ENCODE measurements at regions not wholly inside any gene's neighbourhood (a gene's known extent, or its start where the extent isn't known, plus 50 kb on each side); places are given as distances from the start of the nearest gene placed in this dataset.

- no peak for DNase-seq (ENCODE audit: low read depth in 2 of 2)
Measured at GRCh38 chr18:78056011-78056410, 806.4 kb downstream of the GALR1 start.

- no peak for DNase-seq (ENCODE audit: low read depth in 2 of 2)
Measured at GRCh38 chr18:78069784-78070664, 820.4 kb downstream of the GALR1 start.

- no peak for DNase-seq (ENCODE audit: low read depth in 2 of 2)
Measured at GRCh38 chr18:78071166-78071710, 821.6 kb downstream of the GALR1 start.

DNA sequence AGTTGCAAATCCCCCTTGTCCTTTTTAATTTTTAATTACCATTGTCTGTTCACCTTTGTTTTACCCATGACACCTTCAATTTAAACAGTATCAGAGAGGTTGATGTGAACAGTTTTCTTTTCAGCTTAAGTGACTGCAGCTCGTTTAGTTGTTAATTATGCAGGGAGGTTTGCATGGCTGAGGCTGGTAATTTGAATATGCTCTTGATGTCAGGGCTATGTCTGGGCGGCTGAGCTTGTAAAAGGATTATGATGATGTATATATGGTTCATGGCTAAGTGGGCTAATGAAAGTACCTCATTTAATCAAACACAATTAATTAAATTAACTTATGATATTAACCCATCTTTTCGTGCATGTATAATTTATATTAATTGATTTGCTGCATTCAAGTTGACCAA lies 822.1 kb downstream of the GALR1 start:
- DNase-seq (ENCODE audit: low read depth in 2 of 2): no peak

- no peak for DNase-seq (ENCODE audit: low read depth in 2 of 2)
Measured at GRCh38 chr18:78072375-78072774, 822.7 kb downstream of the GALR1 start.

DNA sequence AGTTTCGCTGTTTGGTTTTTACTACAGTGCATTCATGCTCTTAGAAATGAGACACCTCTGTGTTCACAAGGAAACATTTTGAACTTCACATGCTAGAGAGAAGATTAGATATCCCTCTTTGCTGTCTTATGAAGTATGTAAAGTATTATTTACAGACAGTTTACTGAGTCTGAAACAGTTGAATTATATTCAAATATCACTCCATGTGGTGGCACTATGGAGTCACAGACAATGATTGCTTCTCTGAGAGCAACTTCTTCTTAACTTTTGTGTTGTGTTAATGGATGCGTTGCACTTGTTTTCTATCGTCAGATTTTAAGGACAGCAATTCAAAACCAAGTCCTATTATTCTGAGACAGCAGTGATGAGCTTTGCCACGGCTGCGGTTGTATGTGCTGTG lies 823.6 kb downstream of the GALR1 start:
- DNase-seq (ENCODE audit: low read depth in 2 of 2): no peak

GRCh38 chr18:78074400-78075020 lies 824.9 kb downstream of the GALR1 start:
- no peak for DNase-seq (ENCODE audit: low read depth in 2 of 2)

DNA sequence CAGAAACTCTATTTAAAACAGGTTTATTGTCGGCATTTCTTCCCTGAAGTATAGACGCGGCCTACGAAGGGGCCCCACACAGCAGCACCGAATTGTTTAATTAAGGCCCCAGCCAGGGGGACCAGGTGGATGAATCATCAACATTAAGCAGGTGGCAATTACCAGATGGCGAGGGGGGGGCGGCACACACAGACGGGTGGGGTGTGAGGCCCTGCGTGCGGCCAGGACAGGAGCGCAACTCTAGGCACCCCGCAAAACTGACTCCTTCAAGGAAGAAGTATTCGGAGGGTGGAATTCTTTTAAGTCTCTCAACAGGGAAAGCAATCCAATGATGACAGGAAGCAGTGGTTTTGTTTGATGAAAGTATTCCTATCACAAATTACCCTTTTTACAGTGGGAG lies 830.4 kb downstream of the GALR1 start:
- DNase-seq (ENCODE audit: low read depth in 2 of 2): no peak

DNA sequence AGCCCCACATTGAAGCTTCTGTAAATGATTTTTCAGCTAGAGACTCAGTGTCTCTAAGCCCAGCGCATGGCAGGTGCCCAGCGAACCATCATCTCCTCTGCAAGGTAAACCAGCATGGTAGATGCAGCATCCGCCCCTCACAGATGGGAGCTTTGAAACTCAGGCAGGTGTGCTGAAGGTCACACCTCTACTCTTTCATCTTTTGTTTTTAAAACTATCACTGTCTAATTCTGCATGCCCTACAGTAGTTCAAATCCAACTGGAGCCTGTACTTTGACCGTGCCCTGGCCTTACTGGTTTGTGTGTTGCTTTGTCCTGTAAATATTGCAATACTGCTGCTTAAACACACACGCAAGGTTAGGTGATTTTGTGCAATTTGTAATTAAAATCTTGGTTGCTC lies 831.1 kb downstream of the GALR1 start:
- no peak for DNase-seq (ENCODE audit: low read depth in 2 of 2)

GRCh38 chr18:78082816-78083215 lies 833.2 kb downstream of the GALR1 start:
- no peak for DNase-seq (ENCODE audit: low read depth in 2 of 2)

- no peak for DNase-seq (ENCODE audit: low read depth in 2 of 2)
Measured at GRCh38 chr18:78085241-78086185, 835.9 kb downstream of the GALR1 start.

DNA sequence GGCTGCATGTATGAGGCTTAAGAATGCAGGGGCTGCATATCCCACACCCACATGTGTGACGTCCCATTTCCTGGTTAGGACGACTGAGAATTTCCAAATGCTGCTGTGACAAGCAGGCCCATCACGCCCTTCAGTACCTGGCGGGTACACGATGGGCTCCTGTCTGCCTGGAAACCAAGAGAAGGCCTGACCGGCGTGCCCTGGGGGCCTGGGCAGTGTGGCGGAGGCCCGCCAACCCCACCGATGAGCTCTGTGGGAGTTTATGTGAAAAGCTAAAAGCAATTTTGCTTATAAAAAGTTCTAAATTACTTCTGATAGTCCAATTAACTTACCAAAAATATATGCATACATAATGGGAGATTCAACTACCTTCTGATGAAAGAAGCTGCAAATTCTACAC lies 837.3 kb downstream of the GALR1 start:
- DNase-seq (ENCODE audit: low read depth in 2 of 2): no peak

- DNase-seq (ENCODE audit: low read depth in 2 of 2): no peak
Measured at GRCh38 chr18:78087338-78087737, 837.7 kb downstream of the GALR1 start.

- no peak for DNase-seq (ENCODE audit: low read depth in 2 of 2)
Measured at GRCh38 chr18:78090584-78090983, 840.9 kb downstream of the GALR1 start.

DNA sequence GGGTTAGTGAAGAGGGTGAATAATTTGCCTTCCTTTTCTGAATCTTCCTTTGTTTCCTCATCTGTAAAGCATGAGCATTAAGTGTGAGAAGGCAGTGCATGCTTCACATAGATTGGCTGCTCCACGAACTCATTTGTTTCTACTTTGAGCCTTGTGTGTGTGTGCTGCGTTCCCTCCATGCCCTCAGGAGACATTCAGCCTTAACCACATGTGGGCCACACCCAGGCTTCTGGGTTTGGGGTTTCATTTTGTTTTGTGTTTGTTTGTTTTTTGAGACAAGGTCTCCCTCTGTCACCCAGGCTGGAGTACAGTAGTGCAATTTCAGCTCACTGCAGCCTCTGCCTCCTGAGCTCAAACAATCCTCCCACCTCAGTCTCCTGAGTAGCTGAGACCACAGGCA lies 843.3 kb downstream of the GALR1 start:
- DNase-seq (ENCODE audit: low read depth in 2 of 2): no peak

GRCh38 chr18:78099979-78100588 lies 850.4 kb downstream of the GALR1 start:
- DNase-seq (ENCODE audit: low read depth in 2 of 2): no peak

DNA sequence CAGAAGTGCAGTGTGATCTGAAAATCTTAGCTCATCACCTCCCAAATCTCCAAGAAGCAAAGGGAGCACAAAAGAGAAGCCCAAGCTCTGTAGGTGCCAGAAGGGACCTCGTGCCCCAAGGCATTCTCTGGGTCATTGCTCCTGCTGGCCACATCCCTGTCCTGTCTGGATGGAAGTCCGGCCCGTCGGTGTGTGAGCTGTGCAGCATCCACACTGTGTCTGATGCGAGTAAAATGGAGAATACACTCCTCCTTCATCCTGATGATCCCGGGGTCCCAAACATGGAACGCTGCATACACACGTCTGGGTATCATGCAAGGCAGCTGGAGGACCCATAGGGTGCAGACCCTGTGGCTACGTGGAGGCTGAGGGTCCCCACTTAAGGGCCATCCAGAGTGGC lies 851.4 kb downstream of the GALR1 start:
- no peak for DNase-seq (ENCODE audit: low read depth in 2 of 2)

GRCh38 chr18:78102135-78102534 lies 852.5 kb downstream of the GALR1 start:
- DNase-seq (ENCODE audit: low read depth in 2 of 2): no peak

DNA sequence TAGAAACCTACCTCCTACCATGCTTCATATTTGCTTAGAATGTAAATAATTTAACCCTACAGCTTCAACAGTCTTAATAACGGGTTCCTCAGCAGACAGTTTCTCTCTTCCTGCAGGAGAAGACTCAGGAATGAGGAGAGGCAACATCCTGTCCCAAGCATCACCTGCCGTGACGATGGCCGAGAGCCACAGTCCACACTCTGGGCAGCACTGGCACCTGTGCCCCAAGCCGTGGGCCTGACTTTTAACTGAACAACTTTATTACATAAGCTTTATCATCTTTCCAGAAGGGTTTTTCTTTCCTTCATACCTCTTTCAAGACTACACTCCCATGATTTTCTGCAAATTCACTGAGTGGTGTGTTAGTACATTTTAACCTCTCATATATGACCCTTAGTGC lies 856.0 kb downstream of the GALR1 start:
- no peak for DNase-seq (ENCODE audit: low read depth in 2 of 2)

DNA sequence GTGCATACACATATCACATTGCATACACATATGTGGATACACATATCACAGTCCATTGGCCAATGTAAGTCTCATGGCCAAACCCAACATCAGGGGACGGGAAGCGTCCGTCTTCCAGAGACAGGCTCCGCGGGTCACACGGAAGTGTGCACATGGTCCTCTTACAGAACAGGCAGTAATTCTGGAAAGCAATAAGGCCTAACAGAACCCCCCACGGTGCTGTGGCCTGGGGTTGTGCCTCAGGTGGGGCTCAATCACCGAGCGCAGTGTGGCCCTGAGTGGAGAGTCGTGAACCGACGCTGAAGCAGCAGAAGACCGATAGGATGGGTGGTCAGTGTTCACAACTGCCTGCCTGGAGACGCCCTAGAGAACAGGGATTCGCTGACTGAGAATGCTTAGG lies 857.3 kb downstream of the GALR1 start:
- DNase-seq (ENCODE audit: low read depth in 2 of 2): no peak

- no peak for DNase-seq (ENCODE audit: low read depth in 2 of 2)
Measured at GRCh38 chr18:78107363-78107762, 857.7 kb downstream of the GALR1 start.

DNA sequence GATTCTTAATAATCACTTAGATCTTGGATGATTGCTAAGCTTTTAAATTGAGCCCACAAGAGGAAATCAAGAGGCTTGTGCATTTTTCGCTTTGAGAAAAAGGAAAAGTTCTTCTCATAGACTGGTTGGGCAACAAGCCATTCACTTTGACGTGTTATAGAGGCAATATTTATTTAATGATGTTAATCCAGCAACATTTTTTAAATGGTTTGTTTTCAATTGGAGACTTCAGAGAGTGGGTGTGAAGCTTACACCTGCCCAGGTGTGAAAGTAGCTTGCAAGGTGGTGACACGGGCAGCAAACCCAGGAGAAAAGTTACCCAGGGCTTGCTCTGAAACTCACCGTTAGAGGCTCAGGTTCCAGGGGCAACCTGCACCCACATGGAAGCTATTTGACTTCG lies 858.9 kb downstream of the GALR1 start:
- DNase-seq (ENCODE audit: low read depth in 2 of 2): no peak
